Ishikawa (cell line): ENCODE measurements at regions not wholly inside any gene's neighbourhood (a gene's known extent, or its start where the extent isn't known, plus 50 kb on each side); places are given as distances from the start of the nearest gene placed in this dataset.

Source experiments
- CREB1 ChIP-seq: IDR thresholded peaks from 2 replicates; pipeline ENCODE4 v1.6.1; 2012; ENCODE audit warnings: low read depth
- EP300 ChIP-seq: IDR thresholded peaks from 2 replicates; pipeline ENCODE4 v1.6.1; 2012; ENCODE audit warnings: borderline replicate concordance
- MAX ChIP-seq: IDR thresholded peaks from 2 replicates; pipeline ENCODE4 v1.6.1; 2012
- NFIC ChIP-seq: IDR thresholded peaks from 2 replicates; pipeline ENCODE4 v1.6.1; 2012
- RAD21 ChIP-seq: IDR thresholded peaks from 2 replicates; pipeline ENCODE4 v1.6.1; 2012; ENCODE audit warnings: low read depth
- REST ChIP-seq: IDR thresholded peaks from 2 replicates; pipeline ENCODE4 v1.6.1; 2012; ENCODE audit warnings: low read depth, mild to moderate bottlenecking

GRCh38 chr12:46460682-46461210, 88.2 kb upstream of the SLC38A2 start:
- TF ChIP-seq CREB1 (no peak), NFIC (no peak), MAX (no peak), REST (no peak), EP300 (no peak), RAD21 (no peak)
